Bone marrow (tissue), 2 donors: ENCODE measurements at regions not wholly inside any gene's neighbourhood (a gene's known extent, or its start where the extent isn't known, plus 50 kb on each side); places are given as distances from the start of the nearest gene placed in this dataset.

Experiments used
- DNase-seq, 2 donors: peaks; one replicate each; lab custom pipeline; 2025; lab: John Stamatoyannopoulos, UW

DNA sequence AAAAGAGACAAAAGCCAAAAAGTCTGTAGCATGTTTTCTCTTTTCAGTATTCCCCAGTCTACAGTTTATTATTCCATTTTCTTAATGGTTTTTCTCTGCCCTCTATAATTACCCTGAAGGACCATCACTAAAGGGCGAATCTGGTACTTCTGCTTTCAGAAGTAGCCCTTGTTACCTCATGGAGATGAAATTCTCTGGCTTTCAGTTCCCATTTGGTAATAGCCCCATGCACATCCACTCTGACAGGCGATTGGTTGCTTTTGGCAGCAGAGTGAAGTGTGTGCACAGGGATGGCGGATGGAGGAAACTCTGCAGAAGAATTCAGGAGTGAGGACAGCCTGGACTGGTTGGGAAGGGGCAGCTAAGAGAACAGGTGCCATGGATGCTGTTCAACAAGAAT lies 66.3 kb upstream of the NABP1 start:
- no peak for DNase-seq

DNA sequence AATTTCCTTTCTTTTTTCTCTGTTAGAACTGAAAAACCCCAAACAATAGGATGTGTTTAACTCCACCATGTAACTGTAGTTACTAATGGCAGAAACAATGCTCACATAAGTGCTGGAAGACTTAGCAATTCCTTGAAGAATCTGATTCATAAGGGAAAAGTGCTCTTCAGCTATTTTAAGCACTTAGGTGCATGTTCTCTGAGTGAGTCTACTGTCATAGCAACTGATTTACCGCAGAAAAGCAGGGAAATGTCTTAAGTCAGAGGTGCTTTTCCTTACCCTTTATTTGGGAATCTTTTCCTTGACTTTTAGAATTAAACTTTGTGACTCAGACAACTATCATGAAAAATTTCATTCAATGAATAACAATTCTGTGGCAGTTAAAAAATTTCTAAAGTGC lies 65.4 kb upstream of the NABP1 start:
- no peak for DNase-seq

DNA sequence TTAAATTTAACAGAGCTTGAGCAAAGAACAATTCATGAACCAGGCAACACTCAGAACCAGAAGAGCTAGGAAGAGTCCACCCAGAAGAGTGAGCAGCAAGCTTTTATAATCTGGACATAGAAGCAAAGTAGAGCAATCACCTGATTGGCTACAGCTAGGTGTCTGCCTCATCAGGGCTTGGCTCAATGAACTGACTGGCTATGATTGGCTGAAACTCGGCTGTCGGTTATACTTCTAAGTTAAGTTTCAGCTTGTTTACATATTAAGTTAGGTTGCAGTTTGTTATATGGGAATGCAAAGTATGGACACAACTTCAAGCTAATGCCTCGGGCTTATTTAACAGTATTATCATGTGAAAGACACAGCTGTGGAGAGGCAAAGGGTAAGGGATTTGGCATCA lies 63.2 kb upstream of the NABP1 start:
- DNase-seq = no peak

DNA sequence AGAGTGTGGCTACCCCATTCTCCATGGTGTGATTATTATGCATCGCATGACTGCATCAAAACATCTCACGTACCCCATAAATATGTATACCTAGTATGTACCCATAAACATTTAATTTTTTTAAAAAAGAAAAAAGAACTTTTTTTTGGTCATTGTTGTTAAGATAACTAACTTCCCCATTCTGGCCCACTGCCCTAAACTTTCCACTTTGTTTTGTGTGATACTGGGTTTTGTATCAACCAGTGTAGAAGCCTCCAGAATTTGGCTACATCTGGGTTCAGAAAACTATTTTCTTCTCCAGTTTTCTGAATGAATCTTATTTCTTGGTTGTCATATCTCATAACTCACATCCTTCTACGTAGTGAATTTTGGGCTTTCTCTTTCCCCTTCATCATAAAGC lies 62.3 kb upstream of the NABP1 start:
- no peak for DNase-seq

DNA sequence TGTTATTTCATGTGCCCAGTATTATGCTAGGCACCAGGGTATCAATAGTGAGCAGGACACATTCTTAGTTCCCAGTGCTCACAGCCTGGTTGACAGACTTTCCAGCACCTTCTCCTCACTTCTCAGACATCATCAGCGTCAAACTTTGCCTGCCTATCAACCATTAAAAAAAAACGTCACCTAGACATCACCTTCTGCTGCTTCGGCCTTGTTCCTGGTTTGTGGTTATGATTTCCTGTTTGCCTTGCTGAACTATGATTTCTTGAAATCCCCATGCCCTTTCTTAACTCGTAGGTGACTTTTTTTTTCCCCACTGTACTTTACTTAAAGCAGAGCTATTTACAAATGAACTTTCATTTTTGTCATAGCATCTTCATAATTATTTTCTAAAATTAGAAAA lies 60.4 kb upstream of the NABP1 start:
- peak in 1 of 2 donors; percentile 35 for DNase-seq

DNA sequence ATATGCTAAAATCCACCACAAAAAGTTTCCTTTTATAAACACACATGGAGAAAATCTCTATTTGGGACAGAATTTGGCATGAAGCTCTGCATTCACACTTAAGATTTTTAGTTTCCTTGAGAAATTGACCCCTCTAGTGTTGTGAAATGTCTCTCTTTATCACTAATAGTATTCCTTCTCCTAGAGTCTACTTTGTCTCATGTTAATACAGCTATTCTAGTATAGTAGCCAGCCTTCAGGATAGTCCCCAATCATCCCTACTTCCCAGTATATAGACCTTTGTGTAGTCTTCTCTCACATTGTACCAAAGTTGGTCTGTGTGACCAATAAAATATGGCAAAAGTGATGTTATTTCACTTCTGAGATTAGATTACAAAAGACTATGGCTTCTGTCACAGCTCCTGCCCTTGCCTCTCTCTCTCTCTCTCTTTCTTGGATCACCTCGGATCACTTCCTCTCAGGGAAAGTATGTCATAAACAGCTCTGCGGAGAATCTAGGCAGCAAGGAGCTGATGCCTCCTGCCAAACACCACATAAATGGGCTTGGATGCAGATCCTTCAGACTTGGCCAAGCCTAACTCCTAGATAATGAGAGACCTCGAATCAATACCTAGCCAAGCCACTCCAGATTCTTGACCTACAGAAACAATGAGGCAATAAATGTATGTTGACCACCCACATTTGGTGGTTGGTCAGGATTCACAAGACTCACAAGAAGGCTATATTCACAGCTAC lies 59.7 kb upstream of the NABP1 start:
- no peak for DNase-seq

DNA sequence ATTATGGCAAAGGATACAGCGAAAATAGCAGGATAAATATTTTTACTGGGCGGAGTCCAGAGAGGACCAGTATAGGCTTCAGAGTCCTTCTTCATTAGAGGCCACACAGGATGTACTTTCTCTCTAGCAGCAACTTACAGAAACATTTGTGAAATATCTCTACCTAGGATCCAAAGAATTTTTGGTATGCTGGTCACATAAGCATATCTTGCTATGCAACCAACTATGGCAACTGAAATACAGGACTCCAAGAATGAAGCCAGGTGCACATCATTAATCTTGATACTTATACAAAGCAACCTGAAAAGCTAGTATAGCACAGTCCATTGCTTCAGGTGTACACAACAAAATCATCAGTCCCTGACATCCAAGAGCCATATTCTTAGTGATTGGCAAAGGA lies 59.1 kb upstream of the NABP1 start:
- DNase-seq = no peak

DNA sequence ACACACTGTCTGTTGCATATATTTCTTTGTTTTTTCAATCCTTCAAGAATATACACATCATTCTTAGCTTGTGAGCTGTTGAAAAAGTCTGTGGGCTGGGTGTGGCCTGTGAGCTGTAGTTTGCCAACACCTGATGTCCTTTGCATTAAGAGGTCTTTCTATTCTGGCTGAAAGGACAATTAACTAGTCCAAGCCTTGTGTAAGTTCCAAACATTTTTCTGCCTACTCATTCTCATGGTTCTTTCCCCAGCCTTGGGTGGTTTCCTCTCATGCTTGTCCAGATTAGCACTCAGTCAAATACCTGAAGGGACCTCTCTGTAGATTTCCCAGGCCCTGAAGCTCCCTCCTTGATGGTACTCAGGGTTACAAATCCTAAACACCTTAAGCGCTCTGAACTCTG lies 57.8 kb upstream of the NABP1 start:
- no peak for DNase-seq

DNA sequence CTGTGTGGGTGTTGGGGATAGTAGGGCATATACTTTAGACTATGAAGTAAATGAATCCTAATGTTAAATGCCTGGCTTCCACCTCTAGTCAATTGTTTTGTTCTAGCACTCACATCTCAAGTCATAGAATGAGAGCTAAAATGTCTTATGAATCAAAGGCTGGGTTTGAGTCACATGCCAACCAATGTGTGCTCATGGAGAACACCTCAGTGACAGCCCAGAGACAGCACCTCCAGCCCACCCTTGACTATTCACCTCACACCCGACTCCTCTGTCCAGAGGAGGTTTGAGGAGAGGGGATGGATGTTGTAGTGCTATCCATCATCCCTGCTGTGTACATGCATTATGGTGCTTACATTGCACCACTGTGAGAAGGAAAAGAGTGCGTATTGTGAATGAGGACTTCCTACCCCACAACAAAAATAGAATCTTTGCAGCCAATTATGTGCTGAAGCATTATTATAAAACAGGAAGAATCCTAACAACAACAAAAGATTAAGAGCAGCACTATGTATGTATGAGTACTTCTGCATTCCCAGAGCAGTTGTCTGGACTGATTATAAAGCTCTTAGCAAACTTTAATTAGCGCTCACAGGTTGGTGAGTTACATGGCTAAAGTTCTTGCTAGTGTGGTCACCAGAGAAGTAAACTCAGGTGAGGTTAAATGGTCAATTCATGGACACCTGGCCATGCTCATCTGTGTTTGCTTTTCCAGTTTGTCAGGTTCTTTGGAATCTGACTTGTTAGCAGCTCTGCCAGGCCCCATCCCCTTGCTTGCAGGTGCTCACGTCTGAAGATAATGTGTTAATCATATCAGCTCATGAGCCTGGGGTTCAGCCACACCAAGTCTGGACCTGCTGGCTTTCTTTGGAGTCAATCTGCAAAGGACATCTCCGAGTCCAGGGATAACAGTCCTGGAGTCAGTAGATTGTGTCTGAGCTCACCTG lies 55.3 kb upstream of the NABP1 start:
- DNase-seq = peak in 1 of 2 donors; percentile 34

DNA sequence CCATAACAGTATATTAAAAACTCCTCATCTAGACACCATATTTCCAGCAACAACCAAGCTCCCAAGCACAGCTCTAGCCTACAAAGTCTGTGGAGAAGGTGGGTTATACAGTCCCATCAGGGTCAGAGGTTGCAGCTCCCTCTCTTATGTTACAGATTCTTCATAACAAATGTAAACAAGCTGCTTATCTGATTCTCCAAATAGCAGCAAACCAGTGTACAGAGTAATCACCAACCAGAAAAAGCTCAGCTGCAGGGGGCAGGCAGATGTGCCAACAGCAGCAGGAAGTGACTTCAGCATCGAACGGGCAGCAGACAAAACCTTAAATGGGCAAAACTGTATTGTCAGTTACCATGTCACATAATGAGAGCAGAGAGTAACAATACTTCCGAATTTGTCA lies 52.9 kb upstream of the NABP1 start:
- DNase-seq = no peak

DNA sequence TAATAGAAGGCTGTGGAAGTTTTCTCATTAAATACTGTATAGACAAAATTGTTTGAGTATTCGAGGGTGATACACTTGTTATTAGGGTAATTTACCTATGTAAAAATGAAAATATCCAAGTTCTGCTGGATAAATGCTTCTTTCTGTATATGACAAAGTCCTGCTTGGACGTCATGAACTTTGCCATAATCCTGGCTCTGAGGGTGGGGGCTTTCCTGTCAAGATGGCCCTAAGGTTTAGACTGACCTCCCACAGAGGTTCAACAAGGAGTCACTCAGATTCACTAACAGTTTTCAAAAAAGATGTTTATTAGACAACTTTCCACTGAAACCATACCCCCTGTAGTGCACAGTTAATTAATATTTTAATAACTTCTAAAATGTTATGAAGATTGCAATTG lies 52.5 kb upstream of the NABP1 start:
- no peak for DNase-seq

DNA sequence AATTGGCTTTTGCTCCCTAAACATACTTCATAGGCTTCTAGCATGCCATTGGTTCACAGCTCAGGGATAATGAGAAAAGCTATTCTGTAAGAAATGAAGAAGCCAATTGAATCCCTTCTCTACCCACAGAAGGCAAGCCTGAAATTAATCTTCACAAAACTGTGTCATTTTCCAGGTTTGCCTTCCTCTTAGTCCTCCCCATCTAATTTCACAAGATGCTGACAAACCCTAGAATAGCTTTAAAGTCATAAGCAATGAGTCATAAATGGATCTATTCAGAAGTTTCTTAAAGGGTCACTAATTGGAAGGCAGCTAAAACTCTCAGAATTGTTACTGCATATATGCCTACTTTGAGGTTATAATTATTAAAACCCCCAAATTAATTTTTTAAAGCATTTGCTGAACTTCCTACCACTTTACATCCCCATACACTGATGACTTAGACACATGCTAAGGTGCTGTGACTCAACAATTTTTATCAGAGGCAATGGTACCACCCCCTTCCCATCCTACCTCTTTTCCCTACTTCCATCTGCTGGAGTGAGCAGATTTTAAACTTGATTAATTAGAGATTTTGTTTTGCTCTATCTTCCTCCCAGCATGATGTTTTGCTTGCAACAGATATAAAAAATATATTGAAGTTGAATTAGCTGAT lies 51.3 kb upstream of the NABP1 start:
- no peak for DNase-seq

DNA sequence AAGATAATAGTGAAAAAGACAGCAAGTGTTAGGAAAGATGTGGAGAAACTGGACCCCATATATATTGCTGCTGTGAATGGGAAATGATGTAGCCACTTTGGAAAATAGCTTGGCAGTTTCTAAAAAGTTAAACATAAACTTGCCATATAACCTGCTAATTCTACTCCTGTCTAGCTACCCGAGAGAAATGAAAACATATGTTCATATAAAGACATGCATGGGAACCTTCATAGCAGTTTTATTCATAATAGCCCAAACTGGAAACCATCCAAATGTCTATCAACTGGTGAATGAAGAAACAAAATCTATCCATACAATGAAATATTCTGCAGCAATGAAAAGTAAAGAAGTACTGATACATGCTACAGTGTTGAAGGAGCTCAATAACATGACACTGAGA lies 50.4 kb upstream of the NABP1 start:
- DNase-seq = no peak
